H1 (cell line): ENCODE measurements at regions not wholly inside any gene's neighbourhood (a gene's known extent, or its start where the extent isn't known, plus 50 kb on each side); places are given as distances from the start of the nearest gene placed in this dataset.

Experiments
- CHD2 ChIP-seq: IDR thresholded peaks from 2 replicates; pipeline ENCODE4 v1.6.1; 2012; ENCODE audit warnings: low read length, improper control_type of control experiment
- CREB1 ChIP-seq: IDR thresholded peaks from 2 replicates; pipeline ENCODE4 v1.6.1; 2012; ENCODE audit warnings: inconsistent platforms
- CTCF ChIP-seq, 3 experiments: IDR thresholded peaks; 1 replicate in 2 of 3; 2 replicates in 1 of 3; pipeline versions ENCODE4 v1.5.1 to v1.6.1; 2011; ENCODE audit warnings: low read length in 3 of 3, mild to moderate bottlenecking in 3 of 3, inconsistent platforms in 2 of 3, low read depth in 1 of 3, moderate library complexity in 1 of 3; ENCODE audit not compliant: insufficient read depth in 1 of 3; ENCODE audit errors: control extremely low read depth in 1 of 3
- EP300 ChIP-seq, 2 experiments: IDR thresholded peaks; 1 replicate in 1 of 2; 2 replicates in 1 of 2; pipeline ENCODE4 v1.6.1; 2011 to 2012; ENCODE audit warnings: low read depth in 2 of 2, low read length in 2 of 2, mild to moderate bottlenecking in 2 of 2, borderline replicate concordance in 1 of 2, inconsistent platforms in 1 of 2, moderate library complexity in 1 of 2
- KDM1A ChIP-seq: fragments of 200-600, 300-600 bp; sonication (generic); IDR thresholded peaks from 2 replicates; pipeline ENCODE4 v1.7.1; 2016; ENCODE audit warnings: mild to moderate bottlenecking, low read length, borderline replicate concordance
- MAFK ChIP-seq: IDR thresholded peaks from 2 replicates; pipeline ENCODE4 v1.6.1; 2012; ENCODE audit warnings: low read depth, mild to moderate bottlenecking, improper control_type of control experiment, low read length
- PHF8 ChIP-seq: fragments of 200-600 bp; sonication (generic); conservative IDR thresholded peaks from 2 replicates; pipeline ENCODE4 v1.7.1; 2012; ENCODE audit warnings: low read depth, mild to moderate bottlenecking, inconsistent platforms, low read length, moderate library complexity
- POLR2A ChIP-seq, 2 experiments: IDR thresholded peaks; 1 replicate in 1 of 2; 2 replicates in 1 of 2; pipeline ENCODE4 v1.6.1; 2011; ENCODE audit warnings: low read depth in 2 of 2, low read length in 2 of 2, mild to moderate bottlenecking in 2 of 2; ENCODE audit errors: control extremely low read depth in 1 of 2
- POLR2AphosphoS5 ChIP-seq: IDR thresholded peaks from 2 replicates; pipeline ENCODE4 v1.6.1; 2011; ENCODE audit warnings: low read depth, low read length
- SP1 ChIP-seq: IDR thresholded peaks from 2 replicates; pipeline ENCODE4 v1.6.1; 2011; ENCODE audit warnings: low read depth, low read length
- TAF1 ChIP-seq: IDR thresholded peaks from 2 replicates; pipeline ENCODE4 v1.6.1; 2011; ENCODE audit warnings: mild to moderate bottlenecking, low read depth, low read length
- TCF12 ChIP-seq: IDR thresholded peaks from 2 replicates; pipeline ENCODE4 v1.6.1; 2011; ENCODE audit warnings: low read depth, mild to moderate bottlenecking, low read length

- TF ChIP-seq CTCF (IDR thresholded peaks at IDR 0.05; ENCODE audit: control extremely low read depth in 1 of 3, insufficient read depth in 1 of 3, low read depth in 1 of 3, low read length in 3 of 3): no peak
- no peak for TF ChIP-seq SP1
- no peak for TF ChIP-seq TAF1
- TF ChIP-seq POLR2A (IDR thresholded peaks at IDR 0.05; ENCODE audit: control extremely low read depth in 1 of 2, low read depth in 2 of 2, low read length in 2 of 2): no peak
- TF ChIP-seq PHF8: no peak
- no peak for TF ChIP-seq MAFK
- no peak for TF ChIP-seq CREB1
- TF ChIP-seq CHD2: no peak
- TF ChIP-seq POLR2AphosphoS5: no peak
- no peak for TF ChIP-seq KDM1A
- TF ChIP-seq TCF12: no peak
- TF ChIP-seq EP300 (IDR thresholded peaks at IDR 0.05; ENCODE audit: borderline replicate concordance in 1 of 2, low read depth in 2 of 2, low read length in 2 of 2): no peak
These were observed 236.7 kb upstream of the GATB start for GRCh38 chr4:151997461-151997860.
